Loucy (cell line): ENCODE measurements at regions not wholly inside any gene's neighbourhood (a gene's known extent, or its start where the extent isn't known, plus 50 kb on each side); places are given as distances from the start of the nearest gene placed in this dataset.

Experiments
- CTCF ChIP-seq: fragments of 200-600 bp; sonication (generic); conservative IDR thresholded peaks from 2 replicates; pipeline ENCODE4 v1.5.1; 2014; ENCODE audit warnings: mild to moderate bottlenecking, antibody characterized with exemption, low read length
- EZH2phosphoT487 ChIP-seq: fragments of 200-600 bp; IDR thresholded peaks from 2 replicates; pipeline ENCODE4 v1.6.1; 2018; ENCODE audit warnings: antibody characterized with exemption, mild to moderate bottlenecking, moderate library complexity, borderline replicate concordance

- TF ChIP-seq CTCF (no peak), EZH2phosphoT487 (no peak)
Measured at GRCh38 chr3:152710549-152710948, 124.4 kb upstream of the P2RY1 start.
